Peyer's patch (tissue), 4 donors: ENCODE measurements at regions not wholly inside any gene's neighbourhood (a gene's known extent, or its start where the extent isn't known, plus 50 kb on each side); places are given as distances from the start of the nearest gene placed in this dataset.

Experiments
- POLR2A ChIP-seq, 2 donors: fragments of 450-650 bp; IDR thresholded peaks; one replicate each; pipeline ENCODE4 v1.5.1; 2017; ENCODE audit warnings: antibody characterized with exemption in 2 of 2, mild to moderate bottlenecking in 2 of 2, moderate library complexity in 2 of 2
- TF ChIP-seq, protein P1 (sequence below), 6 experiments: fragments of 450-650 bp in 4 of 6; fragments of 200-600 bp in 2 of 6; sonication (generic) in 1 of 6; IDR thresholded peaks; one replicate each; pipeline ENCODE4 v1.5.1; 2017 to 2019; ENCODE audit warnings: antibody characterized with exemption in 6 of 6, mild to moderate bottlenecking in 3 of 6, moderate library complexity in 1 of 6

DNA sequence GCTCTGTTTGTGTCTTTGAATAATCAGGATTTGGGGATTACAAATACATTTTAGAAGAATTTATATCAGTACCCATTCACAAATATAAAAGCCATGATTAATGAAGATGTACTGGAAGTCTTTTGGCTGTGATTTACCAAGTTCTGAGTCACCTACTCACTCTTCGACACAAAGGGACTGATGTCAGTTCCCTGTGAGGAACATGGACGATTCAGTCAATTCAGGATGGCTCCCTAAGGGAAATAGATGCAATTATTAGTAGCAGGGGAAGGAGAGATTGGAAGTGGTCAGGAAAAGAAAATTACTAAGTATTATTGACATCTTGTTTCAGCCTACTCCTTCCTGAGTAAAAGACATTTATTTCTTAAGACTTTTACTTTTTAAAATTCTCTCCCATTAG is 550.7 kb upstream of the SLIT2 start:
- TF ChIP-seq, protein P1, sequence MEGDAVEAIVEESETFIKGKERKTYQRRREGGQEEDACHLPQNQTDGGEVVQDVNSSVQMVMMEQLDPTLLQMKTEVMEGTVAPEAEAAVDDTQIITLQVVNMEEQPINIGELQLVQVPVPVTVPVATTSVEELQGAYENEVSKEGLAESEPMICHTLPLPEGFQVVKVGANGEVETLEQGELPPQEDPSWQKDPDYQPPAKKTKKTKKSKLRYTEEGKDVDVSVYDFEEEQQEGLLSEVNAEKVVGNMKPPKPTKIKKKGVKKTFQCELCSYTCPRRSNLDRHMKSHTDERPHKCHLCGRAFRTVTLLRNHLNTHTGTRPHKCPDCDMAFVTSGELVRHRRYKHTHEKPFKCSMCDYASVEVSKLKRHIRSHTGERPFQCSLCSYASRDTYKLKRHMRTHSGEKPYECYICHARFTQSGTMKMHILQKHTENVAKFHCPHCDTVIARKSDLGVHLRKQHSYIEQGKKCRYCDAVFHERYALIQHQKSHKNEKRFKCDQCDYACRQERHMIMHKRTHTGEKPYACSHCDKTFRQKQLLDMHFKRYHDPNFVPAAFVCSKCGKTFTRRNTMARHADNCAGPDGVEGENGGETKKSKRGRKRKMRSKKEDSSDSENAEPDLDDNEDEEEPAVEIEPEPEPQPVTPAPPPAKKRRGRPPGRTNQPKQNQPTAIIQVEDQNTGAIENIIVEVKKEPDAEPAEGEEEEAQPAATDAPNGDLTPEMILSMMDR (IDR thresholded peaks at IDR 0.05) = no peak
- no peak for TF ChIP-seq POLR2A (IDR thresholded peaks at IDR 0.05)
